GM12878 (cell line): ENCODE measurements at regions not wholly inside any gene's neighbourhood (a gene's known extent, or its start where the extent isn't known, plus 50 kb on each side); places are given as distances from the start of the nearest gene placed in this dataset.

Source experiments
- ATAC-seq: fragments of 200-7000 bp; cut with Tn5 transposase; 3 replicates; pipeline ENCODE4 v1.9.1; 2020; ENCODE audit warnings: mild to moderate bottlenecking, moderate library complexity
- BruUV-seq: library from RNA; stranded (reverse); fragments of 400-500 nt; replicated peaks from 2 replicates; lab custom pipeline; 2021; lab: Mats Ljungman, UMichigan
- CTCF ChIA-PET: fragments of 300-600 bp; sonication (Branson Sonifier 250); formaldehyde crosslinking; extraction: SDS; loops from one replicate; lab custom pipeline; 2021; ENCODE audit warnings: inconsistent platforms; lab: Yijun Ruan, JAX
- POLR2A ChIA-PET: fragments of 350-600 bp; formaldehyde crosslinking; extraction: SDS; loops from one replicate; lab custom pipeline; 2021; ENCODE audit warnings: inconsistent platforms; lab: Charles Lee
- RAD21 ChIA-PET: fragments of 300-600 bp; sonication (Branson Sonifier 250); formaldehyde crosslinking; loops from one replicate; lab custom pipeline; 2023; ENCODE audit warnings: antibody characterized with exemption; ENCODE audit not compliant: unreplicated experiment; lab: Charles Lee
- SMC1A ChIA-PET: fragments of 300-600 bp; sonication (Branson Sonifier 250); formaldehyde crosslinking; loops from one replicate; lab custom pipeline; 2023; ENCODE audit not compliant: unreplicated experiment, uncharacterized antibody; lab: Charles Lee
- DNase-seq: peaks from one replicate; pipeline ENCODE4 v3.0.0-alpha.2; 2011; ENCODE audit warnings: low read depth, low spot score
- FAIRE-seq: peaks from 3 replicates; lab custom pipeline; 2011; peaks lifted over from hg19 to GRCh38; lab: Jason Lieb, UNC
- H2AFZ ChIP-seq: 2 replicates; pipeline ENCODE4 v1.6.0; 2011; ENCODE audit warnings: low read depth, low read length, control low read depth; ENCODE audit not compliant: control insufficient read depth
- H3K27ac ChIP-seq: 2 replicates; pipeline ENCODE4 v1.5.1; 2011; ENCODE audit warnings: control low read depth; ENCODE audit not compliant: control insufficient read depth, insufficient read depth
- H3K27me3 ChIP-seq, 2 experiments: replicated peaks in 1 of 2; 2 replicates each; pipeline versions ENCODE4 v1.6.0 to v1.6.1; 2011; ENCODE audit warnings: low read length in 1 of 2; ENCODE audit not compliant: control insufficient read depth in 2 of 2, insufficient read depth in 2 of 2
- H3K36me3 ChIP-seq, 2 experiments: 2 replicates each; pipeline ENCODE4 v1.5.1; 2011; ENCODE audit warnings: low read length in 1 of 2; ENCODE audit not compliant: control insufficient read depth in 2 of 2, insufficient read depth in 2 of 2
- H3K4me1 ChIP-seq: 2 replicates; pipeline ENCODE4 v1.6.1; 2011; ENCODE audit warnings: mild to moderate bottlenecking, low read length, moderate library complexity, mixed read lengths; ENCODE audit not compliant: control insufficient read depth, insufficient read depth
- H3K4me2 ChIP-seq: 2 replicates; pipeline ENCODE4 v1.6.0; 2011; ENCODE audit warnings: control low read depth; ENCODE audit not compliant: control insufficient read depth, insufficient read depth
- H3K4me3 ChIP-seq: fragments of 200-600 bp; sonication (generic); 2 replicates; pipeline ENCODE4 v1.5.1; 2016
- H3K79me2 ChIP-seq: 2 replicates; pipeline ENCODE4 v1.6.0; 2011; ENCODE audit warnings: low read length; ENCODE audit not compliant: control insufficient read depth, insufficient read depth
- H3K9ac ChIP-seq: 2 replicates; pipeline ENCODE4 v1.8.0; 2011; ENCODE audit warnings: low read length, control low read depth, mixed read lengths; ENCODE audit not compliant: control insufficient read depth, insufficient read depth
- H3K9me3 ChIP-seq: replicated peaks from 3 replicates; pipeline ENCODE4 v1.5.1; 2011; ENCODE audit warnings: mild to moderate bottlenecking, low read length; ENCODE audit not compliant: control insufficient read depth, insufficient read depth
- H4K20me1 ChIP-seq: 2 replicates; pipeline ENCODE4 v1.6.0; 2011; ENCODE audit not compliant: control insufficient read depth, insufficient read depth
- CBX3 ChIP-seq: fragments of 200-600 bp; sonication (generic); IDR thresholded peaks from 2 replicates; pipeline ENCODE4 v1.6.1; 2016; ENCODE audit warnings: low read depth, borderline replicate concordance
- EGR1 ChIP-seq, 2 experiments: IDR thresholded peaks; 1 replicate in 1 of 2; 2 replicates in 1 of 2; pipeline ENCODE4 v1.6.1; 2011 to 2012; ENCODE audit warnings: low read depth in 2 of 2, low read length in 2 of 2, borderline replicate concordance in 1 of 2, mild to moderate bottlenecking in 1 of 2, moderate library complexity in 1 of 2
- FOXM1 ChIP-seq: IDR thresholded peaks from 2 replicates; pipeline ENCODE4 v1.6.1; 2012; ENCODE audit warnings: low read depth, mild to moderate bottlenecking, inconsistent platforms, low read length, moderate library complexity
- GABPA ChIP-seq: IDR thresholded peaks from 2 replicates; pipeline ENCODE4 v1.6.1; 2014; ENCODE audit warnings: antibody characterized with exemption, low read depth, mild to moderate bottlenecking, inconsistent platforms
- SMARCA5 ChIP-seq: fragments of 450-650 bp; IDR thresholded peaks from 2 replicates; pipeline ENCODE4 v1.6.1; 2017; ENCODE audit warnings: mild to moderate bottlenecking
- ZBTB33 ChIP-seq: fragments of 450-650 bp; IDR thresholded peaks from 2 replicates; pipeline ENCODE4 v1.6.1; 2017; ENCODE audit warnings: mild to moderate bottlenecking
- ZNF207 ChIP-seq: fragments of 450-650 bp; IDR thresholded peaks from 2 replicates; pipeline ENCODE4 v1.6.1; 2014; ENCODE audit warnings: antibody characterized with exemption, mild to moderate bottlenecking, borderline replicate concordance
- WGBS: methylation state at CpG from one replicate; pipeline ENCODE4 v1.1.6; 2016; ENCODE audit warnings: low lambda C conversion rate; ENCODE audit not compliant: insufficient replicate concordance, insufficient coverage; ENCODE audit errors: missing lambda C conversion rate; 5-methylcytosine and 5-hydroxymethylcytosine counted together
- in situ Hi-C: fragments of 300-500 bp; cut with MboI; formaldehyde crosslinking; loops from 9 replicates; pipeline ENCODE4 v1.14.3; 2018; ENCODE audit warnings: mixed read lengths
- intact Hi-C: fragments of 100-400 bp; cut with micrococcal nuclease; formaldehyde crosslinking; loops from one replicate; pipeline ENCODE4 v1.14.2; 2022; ENCODE audit not compliant: unreplicated experiment

- TF ChIP-seq SMARCA5, result no peak
- TF ChIP-seq EGR1 (IDR thresholded peaks at IDR 0.05; ENCODE audit: borderline replicate concordance in 1 of 2, low read depth in 2 of 2, low read length in 2 of 2), result no peak
These were observed 99.8 kb upstream of the CPNE4 start (continued) for GRCh38 chr3:132134611-132135010.

- ChIA-PET CTCF (interaction anchor here (0.7 kb wide), 1 partner anchor 11 kb away, joined by 3 read pairs; no protein-coding TSS in a partner anchor), POLR2A (no interaction called here), RAD21 (no interaction called here), SMC1A (no interaction called here)
- no peaks in the 10 kb centered on the region for H3K79me2 ChIP-seq
- no peaks in the 10 kb centered on the region for H3K4me1 ChIP-seq
- no peaks in the 10 kb centered on the region for H3K9me3 ChIP-seq
- H3K27ac ChIP-seq, result no peak overlapping the region
- intact Hi-C loops (no loop called here), in situ Hi-C loops (no loop called here)
- H3K36me3 ChIP-seq, result no peaks in the 10 kb centered on the region
- H3K9ac ChIP-seq, result no peak overlapping the region
- WGBS, result 54% methylated on average over 4 of the region's 4 CpGs
- H2AFZ ChIP-seq, result no peak overlapping the region
- no peak for ATAC-seq
- FAIRE-seq, result no peak
- no peak overlapping the region for H3K4me3 ChIP-seq
- DNase-seq, result no peak
- H3K4me2 ChIP-seq, result no peak overlapping the region
- H3K27me3 ChIP-seq, result no peaks in the 10 kb centered on the region
- BruUV-seq, result no TSS peak
- no peaks in the 10 kb centered on the region for H4K20me1 ChIP-seq
- TF ChIP-seq GABPA, result no peak
- TF ChIP-seq FOXM1, result no peak
- TF ChIP-seq CBX3, result no peak
- no peak for TF ChIP-seq ZNF207
- TF ChIP-seq ZBTB33, result no peak
These were observed 101.0 kb upstream of the CPNE4 start for GRCh38 chr3:132135628-132136333.
